ENCODE measurements at regions not wholly inside any gene's neighbourhood (a gene's known extent, or its start where the extent isn't known, plus 50 kb on each side); places are given as distances from the start of the nearest gene placed in this dataset.

DNA sequence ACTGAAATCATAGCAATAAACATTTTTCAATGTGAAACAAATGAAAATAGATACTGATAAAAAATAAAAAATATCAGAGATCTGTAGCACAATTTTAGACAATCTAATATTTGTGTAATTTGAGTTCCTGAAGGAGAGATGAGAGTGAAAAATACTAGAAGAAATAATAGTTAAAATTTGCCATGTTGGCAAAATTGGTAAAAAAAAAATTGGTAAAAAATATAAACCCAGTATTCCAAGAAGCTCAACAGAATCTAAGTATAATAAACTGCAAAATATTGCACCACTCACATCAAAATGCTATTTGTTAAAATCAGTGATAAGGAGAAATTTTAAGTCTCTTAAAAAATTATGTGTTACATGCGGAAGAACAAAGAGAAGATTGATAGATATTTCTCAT, 1680.7 kb downstream of the PCDH7 start:
- TF ChIP-seq, protein P1, sequence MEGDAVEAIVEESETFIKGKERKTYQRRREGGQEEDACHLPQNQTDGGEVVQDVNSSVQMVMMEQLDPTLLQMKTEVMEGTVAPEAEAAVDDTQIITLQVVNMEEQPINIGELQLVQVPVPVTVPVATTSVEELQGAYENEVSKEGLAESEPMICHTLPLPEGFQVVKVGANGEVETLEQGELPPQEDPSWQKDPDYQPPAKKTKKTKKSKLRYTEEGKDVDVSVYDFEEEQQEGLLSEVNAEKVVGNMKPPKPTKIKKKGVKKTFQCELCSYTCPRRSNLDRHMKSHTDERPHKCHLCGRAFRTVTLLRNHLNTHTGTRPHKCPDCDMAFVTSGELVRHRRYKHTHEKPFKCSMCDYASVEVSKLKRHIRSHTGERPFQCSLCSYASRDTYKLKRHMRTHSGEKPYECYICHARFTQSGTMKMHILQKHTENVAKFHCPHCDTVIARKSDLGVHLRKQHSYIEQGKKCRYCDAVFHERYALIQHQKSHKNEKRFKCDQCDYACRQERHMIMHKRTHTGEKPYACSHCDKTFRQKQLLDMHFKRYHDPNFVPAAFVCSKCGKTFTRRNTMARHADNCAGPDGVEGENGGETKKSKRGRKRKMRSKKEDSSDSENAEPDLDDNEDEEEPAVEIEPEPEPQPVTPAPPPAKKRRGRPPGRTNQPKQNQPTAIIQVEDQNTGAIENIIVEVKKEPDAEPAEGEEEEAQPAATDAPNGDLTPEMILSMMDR (IDR thresholded peaks at IDR 0.05; ENCODE audit: poor library complexity) = no peak
- TF ChIP-seq EZH2phosphoT487 (IDR thresholded peaks at IDR 0.05; ENCODE audit: low read depth, severe bottlenecking, unreplicated experiment) (no peak), EZH2 (IDR thresholded peaks at IDR 0.05; ENCODE audit: borderline replicate concordance) (no peak)
